A549 (cell line): ENCODE measurements at regions not wholly inside any gene's neighbourhood (a gene's known extent, or its start where the extent isn't known, plus 50 kb on each side); places are given as distances from the start of the nearest gene placed in this dataset.
"Not testable (repeated sequence)": the region's sequence is repeated elsewhere in the genome, so short reads cannot be mapped to it uniquely, and the experiment has no call there.

Source experiments
- ATAC-seq, 2 experiments: fragments of 200-7000 bp in 1 of 2; fragments of >200 bp in 1 of 2; cut with Nextera tagmentation in 1 of 2; cut with Tn5 transposase in 1 of 2; 3 replicates each; pipeline versions ENCODE4 v1.8.0 to v1.9.1; 2018 to 2020; ENCODE audit warnings: mild to moderate bottlenecking in 1 of 2, moderate library complexity in 1 of 2
- CTCF ChIA-PET: fragments of 300-600 bp; sonication (Branson Sonifier 250); formaldehyde crosslinking; extraction: SDS; loops from one replicate; lab custom pipeline; 2021; ENCODE audit warnings: antibody characterized with exemption, inconsistent platforms; lab: Yijun Ruan, JAX
- POLR2A ChIA-PET: fragments of 350-600 bp; formaldehyde crosslinking; extraction: SDS; loops from one replicate; lab custom pipeline; 2021; ENCODE audit warnings: antibody characterized with exemption, inconsistent platforms; lab: Yijun Ruan, JAX
- DNase-seq, 2 experiments: peaks; one replicate each; pipeline versions ENCODE4 v3.0.0 to v3.0.0-alpha.2; 2011 to 2016; ENCODE audit warnings: low read depth in 1 of 2, low spot score in 1 of 2
- FAIRE-seq: peaks from 2 replicates; lab custom pipeline; 2011; peaks lifted over from hg19 to GRCh38; lab: Jason Lieb, UNC
- H3K27ac ChIP-seq, 2 experiments: fragments of >200 bp; sonication (Bioruptor Twin); formaldehyde crosslinking; 3 replicates each; pipeline ENCODE4 v1.5.1; 2016 to 2017
- H3K4me1 ChIP-seq: fragments of >200 bp; sonication (Bioruptor Twin); formaldehyde crosslinking; 3 replicates; pipeline ENCODE4 v1.6.1; 2016
- H3K4me2 ChIP-seq: fragments of >200 bp; sonication (Bioruptor Twin); formaldehyde crosslinking; 3 replicates; pipeline ENCODE4 v1.6.1; 2016
- H3K4me3 ChIP-seq: fragments of >200 bp; sonication (Bioruptor Twin); formaldehyde crosslinking; 3 replicates; pipeline ENCODE4 v1.5.1; 2016
- H3K9me3 ChIP-seq: fragments of >200 bp; sonication (Bioruptor Twin); formaldehyde crosslinking; 3 replicates; pipeline ENCODE4 v1.6.1; 2016
- CBX2 ChIP-seq: fragments of 200-600 bp; sonication (generic); IDR thresholded peaks from 2 replicates; pipeline ENCODE4 v1.6.1; 2016; ENCODE audit warnings: low read depth, mild to moderate bottlenecking, borderline replicate concordance
- EHF ChIP-seq: fragments of 250-450 bp; sonication (Bioruptor Pico); IDR thresholded peaks from 2 replicates; pipeline ENCODE4 v1.5.0; 2020; ENCODE audit warnings: mild to moderate bottlenecking
- EHMT2 ChIP-seq: fragments of 200-600 bp; sonication (generic); IDR thresholded peaks from 2 replicates; pipeline ENCODE4 v1.6.1; 2016; ENCODE audit warnings: antibody characterized with exemption, low read depth, mild to moderate bottlenecking, moderate library complexity
- EP300 ChIP-seq, 2 experiments: fragments of >200 bp; sonication (Bioruptor Twin); formaldehyde crosslinking; IDR thresholded peaks; 2 replicates in 1 of 2; 3 replicates in 1 of 2; pipeline ENCODE4 v1.6.1; 2016 to 2017
- FOSB ChIP-seq: fragments of 250-450 bp; sonication (Bioruptor Pico); IDR thresholded peaks from 2 replicates; pipeline ENCODE4 v1.5.0; 2020; ENCODE audit warnings: mild to moderate bottlenecking, moderate library complexity
- HDAC2 ChIP-seq: fragments of 200-600 bp; sonication (generic); IDR thresholded peaks from 2 replicates; pipeline ENCODE4 v1.6.1; 2016
- HEYL ChIP-seq: fragments of 250-450 bp; sonication (Bioruptor Pico); IDR thresholded peaks from 2 replicates; pipeline ENCODE4 v1.8.0; 2021; ENCODE audit warnings: mild to moderate bottlenecking, moderate library complexity
- HOXA7 ChIP-seq: fragments of 250-450 bp; sonication (Bioruptor Pico); IDR thresholded peaks from 2 replicates; pipeline ENCODE4 v1.5.0; 2020; ENCODE audit warnings: mild to moderate bottlenecking, moderate library complexity
- HOXB5 ChIP-seq: fragments of 250-450 bp; sonication (Bioruptor Pico); IDR thresholded peaks from 2 replicates; pipeline ENCODE4 v1.5.0; 2020; ENCODE audit warnings: mild to moderate bottlenecking, moderate library complexity
- KDM5A ChIP-seq: fragments of 200-600 bp; sonication (generic); IDR thresholded peaks from 2 replicates; pipeline ENCODE4 v1.6.1; 2016; ENCODE audit warnings: antibody characterized with exemption, mild to moderate bottlenecking
- MAFK ChIP-seq: fragments of 450-650 bp; IDR thresholded peaks from 2 replicates; pipeline ENCODE4 v1.6.1; 2014; ENCODE audit not compliant: partially characterized antibody
- NFE2L2 ChIP-seq: fragments of 150-350 bp; conservative IDR thresholded peaks from 2 replicates; pipeline ENCODE4 v1.6.1; 2014; ENCODE audit warnings: low read length
- NPAS2 ChIP-seq: fragments of 250-450 bp; sonication (Bioruptor Pico); IDR thresholded peaks from 2 replicates; pipeline ENCODE4 v1.8.0; 2022; ENCODE audit warnings: mild to moderate bottlenecking, moderate library complexity, borderline replicate concordance
- PHF8 ChIP-seq: fragments of 200-600 bp; sonication (generic); IDR thresholded peaks from 2 replicates; pipeline ENCODE4 v1.6.1; 2016; ENCODE audit warnings: low read depth, mild to moderate bottlenecking, antibody characterized with exemption, moderate library complexity, borderline replicate concordance
- POLR2A ChIP-seq: IDR thresholded peaks from 2 replicates; pipeline ENCODE4 v1.6.1; 2012; ENCODE audit warnings: mild to moderate bottlenecking, low read length
- RNF2 ChIP-seq: fragments of 200-600 bp; sonication (generic); IDR thresholded peaks from 2 replicates; pipeline ENCODE4 v1.6.1; 2016; ENCODE audit warnings: low read depth, mild to moderate bottlenecking, antibody characterized with exemption, moderate library complexity, borderline replicate concordance
- SMC3 ChIP-seq: fragments of >200 bp; sonication (Bioruptor Twin); formaldehyde crosslinking; IDR thresholded peaks from 3 replicates; pipeline ENCODE4 v1.6.1; 2018; ENCODE audit warnings: inconsistent platforms
- SREBF2 ChIP-seq: fragments of 450-650 bp; IDR thresholded peaks from 2 replicates; pipeline ENCODE4 v1.6.1; 2014; ENCODE audit warnings: mild to moderate bottlenecking, moderate library complexity
- ZC3H11A ChIP-seq: fragments of 450-650 bp; IDR thresholded peaks from 2 replicates; pipeline ENCODE4 v1.6.1; 2014; ENCODE audit warnings: antibody characterized with exemption, mild to moderate bottlenecking
- ZNF302 ChIP-seq: fragments of 250-450 bp; sonication (Bioruptor Pico); IDR thresholded peaks from 2 replicates; pipeline ENCODE4 v1.9.0; 2021; ENCODE audit warnings: inconsistent platforms, mild to moderate bottlenecking, moderate library complexity
- ZSCAN20 ChIP-seq: fragments of 250-450 bp; sonication (Bioruptor Pico); IDR thresholded peaks from 2 replicates; pipeline ENCODE4 v1.8.0; 2022; ENCODE audit warnings: mild to moderate bottlenecking, moderate library complexity
- WGBS: methylation state at CpG from one replicate; pipeline ENCODE4 v1.1.6; 2017; ENCODE audit errors: missing lambda C conversion rate; 5-methylcytosine and 5-hydroxymethylcytosine counted together
- TF ChIP-seq, protein P1 (sequence below): fragments of 450-650 bp; IDR thresholded peaks from 2 replicates; pipeline ENCODE4 v1.6.1; 2014; ENCODE audit warnings: antibody characterized with exemption
- TF ChIP-seq, protein P2 (sequence below): IDR thresholded peaks from 2 replicates; pipeline ENCODE4 v1.6.1; 2012; ENCODE audit warnings: low read depth, borderline replicate concordance
- TF ChIP-seq, protein P3 (sequence below): IDR thresholded peaks from 2 replicates; pipeline ENCODE4 v1.6.1; 2012
- TF ChIP-seq, protein P4 (sequence below): fragments of >200 bp; sonication (Bioruptor Twin); formaldehyde crosslinking; IDR thresholded peaks from 3 replicates; pipeline ENCODE4 v1.5.1; 2016
- TF ChIP-seq, protein P5 (sequence below): fragments of 200-600 bp; sonication (generic); IDR thresholded peaks from 2 replicates; pipeline ENCODE4 v1.6.1; 2016; ENCODE audit warnings: antibody characterized with exemption, mild to moderate bottlenecking, moderate library complexity

DNA sequence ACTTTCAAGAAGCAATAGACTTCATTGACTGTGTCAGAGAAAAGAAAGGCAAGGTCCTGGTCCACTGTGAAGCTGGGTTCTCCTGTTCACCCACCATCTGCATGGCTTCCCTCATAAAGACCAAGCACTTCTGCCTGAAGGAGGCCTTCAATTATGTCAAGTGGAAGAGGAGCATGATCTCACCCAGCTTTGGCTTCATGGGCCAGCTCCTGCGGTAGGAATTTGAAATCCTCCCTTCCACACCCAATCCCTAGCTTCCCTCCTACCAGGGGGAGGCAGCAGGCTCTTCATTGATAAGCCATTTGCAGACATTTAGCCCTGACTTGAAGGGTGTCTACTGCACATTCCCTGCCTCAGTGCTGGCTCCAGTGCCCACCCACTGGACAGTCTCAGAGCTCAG lies 84.3 kb upstream of the RHOU start:
- H3K4me3 ChIP-seq: no peak overlapping the region
- H3K9me3 ChIP-seq: no peaks in the 10 kb centered on the region
- POLR2A ChIA-PET: no interaction called here
- no peak overlapping the region for H3K4me2 ChIP-seq
- DNase-seq (no peak), FAIRE-seq (no peak)
- CTCF ChIA-PET: interaction anchor here (0.8 to 1.8 kb wide), 5 partner anchors 10 to 831 kb away, joined by 3 to 13 read pairs (median 3); no protein-coding TSS in a partner anchor
- no peak overlapping the region for H3K27ac ChIP-seq
- peaks cover 14% of the 10 kb centered on the region for H3K4me1 ChIP-seq
- TF ChIP-seq HDAC2 (no peak), HEYL (no peak), PHF8 (no peak), ZSCAN20 (CRISPR knock-in tag) (no peak), SMC3 (no peak), NPAS2 (CRISPR knock-in tag) (no peak), SREBF2 (no peak), EHF (CRISPR knock-in tag) (no peak), POLR2A (no peak), EP300 (IDR thresholded peaks at IDR 0.05) (no peak), KDM5A (no peak), ZNF302 (CRISPR knock-in tag) (no peak), NFE2L2 (no peak), FOSB (CRISPR knock-in tag) (no peak), ZC3H11A (no peak), MAFK (no peak)
- TF ChIP-seq, protein P1, sequence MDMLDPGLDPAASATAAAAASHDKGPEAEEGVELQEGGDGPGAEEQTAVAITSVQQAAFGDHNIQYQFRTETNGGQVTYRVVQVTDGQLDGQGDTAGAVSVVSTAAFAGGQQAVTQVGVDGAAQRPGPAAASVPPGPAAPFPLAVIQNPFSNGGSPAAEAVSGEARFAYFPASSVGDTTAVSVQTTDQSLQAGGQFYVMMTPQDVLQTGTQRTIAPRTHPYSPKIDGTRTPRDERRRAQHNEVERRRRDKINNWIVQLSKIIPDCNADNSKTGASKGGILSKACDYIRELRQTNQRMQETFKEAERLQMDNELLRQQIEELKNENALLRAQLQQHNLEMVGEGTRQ: no peak
- TF ChIP-seq, protein P2, sequence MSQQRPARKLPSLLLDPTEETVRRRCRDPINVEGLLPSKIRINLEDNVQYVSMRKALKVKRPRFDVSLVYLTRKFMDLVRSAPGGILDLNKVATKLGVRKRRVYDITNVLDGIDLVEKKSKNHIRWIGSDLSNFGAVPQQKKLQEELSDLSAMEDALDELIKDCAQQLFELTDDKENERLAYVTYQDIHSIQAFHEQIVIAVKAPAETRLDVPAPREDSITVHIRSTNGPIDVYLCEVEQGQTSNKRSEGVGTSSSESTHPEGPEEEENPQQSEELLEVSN: no peak
- TF ChIP-seq, all 56 proteins: peak for 0
- 94% methylated on average over 1 of the region's 1 CpG for whole genome bisulfite sequencing
- no peak for ATAC-seq

DNA sequence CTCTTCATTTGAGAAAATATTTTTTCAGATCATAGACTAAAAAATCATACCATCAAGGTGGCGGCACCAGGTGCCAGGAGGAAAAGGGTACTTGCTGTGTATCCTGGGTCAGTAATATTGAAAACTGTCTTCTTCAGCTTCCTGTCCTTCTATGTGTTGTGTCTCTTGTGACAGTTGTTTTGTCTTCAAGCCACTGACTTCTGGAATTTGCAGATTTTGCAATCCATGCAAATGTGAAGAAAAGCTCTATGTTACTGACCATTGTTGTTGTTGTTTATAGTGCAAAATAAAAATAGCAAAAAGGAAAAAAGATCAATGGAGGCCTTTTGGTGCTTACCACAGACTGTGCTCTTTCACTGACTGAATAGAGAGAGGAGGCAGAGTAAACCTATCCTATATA lies 83.2 kb upstream of the RHOU start:
- Histone ChIP-seq H3K9me3 (no peaks in the 10 kb centered on the region), H3K4me1 (peaks cover 14% of the 10 kb centered on the region), H3K27ac (no peak overlapping the region), H3K4me3 (no peak overlapping the region), H3K4me2 (no peak overlapping the region)
- ChIA-PET CTCF (interaction anchor here (1.1 kb wide), 1 partner anchor 12 kb away, joined by 5 read pairs; no protein-coding TSS in a partner anchor), POLR2A (no interaction called here)
- no peak for ATAC-seq
- TF ChIP-seq HOXA7: no peak
- TF ChIP-seq RNF2: no peak
- TF ChIP-seq, protein P3, sequence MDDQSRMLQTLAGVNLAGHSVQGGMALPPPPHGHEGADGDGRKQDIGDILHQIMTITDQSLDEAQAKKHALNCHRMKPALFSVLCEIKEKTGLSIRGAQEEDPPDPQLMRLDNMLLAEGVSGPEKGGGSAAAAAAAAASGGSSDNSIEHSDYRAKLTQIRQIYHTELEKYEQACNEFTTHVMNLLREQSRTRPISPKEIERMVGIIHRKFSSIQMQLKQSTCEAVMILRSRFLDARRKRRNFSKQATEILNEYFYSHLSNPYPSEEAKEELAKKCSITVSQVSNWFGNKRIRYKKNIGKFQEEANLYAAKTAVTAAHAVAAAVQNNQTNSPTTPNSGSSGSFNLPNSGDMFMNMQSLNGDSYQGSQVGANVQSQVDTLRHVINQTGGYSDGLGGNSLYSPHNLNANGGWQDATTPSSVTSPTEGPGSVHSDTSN: no peak
- TF ChIP-seq, protein P4, sequence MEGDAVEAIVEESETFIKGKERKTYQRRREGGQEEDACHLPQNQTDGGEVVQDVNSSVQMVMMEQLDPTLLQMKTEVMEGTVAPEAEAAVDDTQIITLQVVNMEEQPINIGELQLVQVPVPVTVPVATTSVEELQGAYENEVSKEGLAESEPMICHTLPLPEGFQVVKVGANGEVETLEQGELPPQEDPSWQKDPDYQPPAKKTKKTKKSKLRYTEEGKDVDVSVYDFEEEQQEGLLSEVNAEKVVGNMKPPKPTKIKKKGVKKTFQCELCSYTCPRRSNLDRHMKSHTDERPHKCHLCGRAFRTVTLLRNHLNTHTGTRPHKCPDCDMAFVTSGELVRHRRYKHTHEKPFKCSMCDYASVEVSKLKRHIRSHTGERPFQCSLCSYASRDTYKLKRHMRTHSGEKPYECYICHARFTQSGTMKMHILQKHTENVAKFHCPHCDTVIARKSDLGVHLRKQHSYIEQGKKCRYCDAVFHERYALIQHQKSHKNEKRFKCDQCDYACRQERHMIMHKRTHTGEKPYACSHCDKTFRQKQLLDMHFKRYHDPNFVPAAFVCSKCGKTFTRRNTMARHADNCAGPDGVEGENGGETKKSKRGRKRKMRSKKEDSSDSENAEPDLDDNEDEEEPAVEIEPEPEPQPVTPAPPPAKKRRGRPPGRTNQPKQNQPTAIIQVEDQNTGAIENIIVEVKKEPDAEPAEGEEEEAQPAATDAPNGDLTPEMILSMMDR: no peak
- TF ChIP-seq CBX2: no peak
- no peak for TF ChIP-seq HOXB5 (CRISPR knock-in tag)
- TF ChIP-seq, protein P5, sequence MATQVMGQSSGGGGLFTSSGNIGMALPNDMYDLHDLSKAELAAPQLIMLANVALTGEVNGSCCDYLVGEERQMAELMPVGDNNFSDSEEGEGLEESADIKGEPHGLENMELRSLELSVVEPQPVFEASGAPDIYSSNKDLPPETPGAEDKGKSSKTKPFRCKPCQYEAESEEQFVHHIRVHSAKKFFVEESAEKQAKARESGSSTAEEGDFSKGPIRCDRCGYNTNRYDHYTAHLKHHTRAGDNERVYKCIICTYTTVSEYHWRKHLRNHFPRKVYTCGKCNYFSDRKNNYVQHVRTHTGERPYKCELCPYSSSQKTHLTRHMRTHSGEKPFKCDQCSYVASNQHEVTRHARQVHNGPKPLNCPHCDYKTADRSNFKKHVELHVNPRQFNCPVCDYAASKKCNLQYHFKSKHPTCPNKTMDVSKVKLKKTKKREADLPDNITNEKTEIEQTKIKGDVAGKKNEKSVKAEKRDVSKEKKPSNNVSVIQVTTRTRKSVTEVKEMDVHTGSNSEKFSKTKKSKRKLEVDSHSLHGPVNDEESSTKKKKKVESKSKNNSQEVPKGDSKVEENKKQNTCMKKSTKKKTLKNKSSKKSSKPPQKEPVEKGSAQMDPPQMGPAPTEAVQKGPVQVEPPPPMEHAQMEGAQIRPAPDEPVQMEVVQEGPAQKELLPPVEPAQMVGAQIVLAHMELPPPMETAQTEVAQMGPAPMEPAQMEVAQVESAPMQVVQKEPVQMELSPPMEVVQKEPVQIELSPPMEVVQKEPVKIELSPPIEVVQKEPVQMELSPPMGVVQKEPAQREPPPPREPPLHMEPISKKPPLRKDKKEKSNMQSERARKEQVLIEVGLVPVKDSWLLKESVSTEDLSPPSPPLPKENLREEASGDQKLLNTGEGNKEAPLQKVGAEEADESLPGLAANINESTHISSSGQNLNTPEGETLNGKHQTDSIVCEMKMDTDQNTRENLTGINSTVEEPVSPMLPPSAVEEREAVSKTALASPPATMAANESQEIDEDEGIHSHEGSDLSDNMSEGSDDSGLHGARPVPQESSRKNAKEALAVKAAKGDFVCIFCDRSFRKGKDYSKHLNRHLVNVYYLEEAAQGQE: no peak
- TF ChIP-seq EHMT2: no peak
- DNase-seq: no peak
- FAIRE-seq: no peak
- WGBS: 90% methylated on average over 1 of the region's 1 CpG

DNA sequence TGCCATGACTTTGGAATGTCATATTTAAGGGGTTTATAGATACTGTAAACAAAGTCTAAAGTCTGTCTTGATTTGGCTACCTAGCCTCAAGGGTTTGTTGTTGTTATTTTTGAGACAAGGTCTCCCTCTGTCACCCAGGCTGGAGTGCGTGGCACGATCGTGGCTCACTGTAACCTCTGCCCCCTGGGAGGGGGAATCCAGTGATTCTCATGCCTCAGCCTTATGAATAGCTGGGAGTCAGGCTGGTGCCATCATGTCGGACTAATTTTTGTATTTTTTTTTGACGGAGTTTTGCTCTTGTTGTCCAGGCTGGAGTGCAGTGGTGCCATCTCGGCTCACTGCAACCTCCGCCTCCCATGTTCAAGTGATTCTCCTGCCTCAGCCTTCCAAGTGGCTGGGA lies 82.2 kb upstream of the RHOU start:
- DNase-seq, H3K27ac ChIP-seq, ATAC-seq, FAIRE-seq, H3K4me3 ChIP-seq, H3K4me2 ChIP-seq, H3K9me3 ChIP-seq, POLR2A ChIA-PET: not testable (repeated sequence)
- CTCF ChIA-PET: interaction anchor here (4.4 kb wide), 1 partner anchor 11 kb away, joined by 22 read pairs; no protein-coding TSS in a partner anchor
- 94% methylated on average over 7 of the region's 7 CpGs for WGBS
- H3K4me1 ChIP-seq: peaks cover 14% of the 10 kb centered on the region
